Activated CD8-positive, alpha-beta T cell treated with anti-CD3 and anti-CD28 coated beads, Interleukin-2, amount 10 ng/mL, durations not matched to agents 7 days and 5 days (primary cell): ENCODE measurements at regions not wholly inside any gene's neighbourhood (a gene's known extent, or its start where the extent isn't known, plus 50 kb on each side); places are given as distances from the start of the nearest gene placed in this dataset.

Source experiments
- ATAC-seq: fragments of 150-1000 bp; cut with Tn5 transposase; one replicate; pipeline ENCODE4 v1.10.0; 2021; ENCODE audit warnings: moderate library complexity
- CTCF ChIA-PET: fragments of 350-600 bp; sonication (Branson Sonifier 250); formaldehyde crosslinking; loops from one replicate; lab custom pipeline; 2021; ENCODE audit warnings: antibody characterized with exemption; lab: Charles Lee
- POLR2A ChIA-PET: fragments of 350-600 bp; sonication (Branson Sonifier 250); formaldehyde crosslinking; loops from one replicate; lab custom pipeline; 2021; ENCODE audit warnings: antibody characterized with exemption; lab: Charles Lee
- DNase-seq: peaks from one replicate; pipeline ENCODE4 v3.0.0-alpha.2; 2020
- H3K27ac Mint-ChIP-seq: one replicate; pipeline ENCODE4 v1.8.0; 2021; ENCODE audit warnings: mild to moderate bottlenecking, mixed read lengths
- H3K27me3 Mint-ChIP-seq: one replicate; pipeline ENCODE4 v1.8.0; 2021; ENCODE audit warnings: low read depth, mixed read lengths
- H3K36me3 Mint-ChIP-seq: one replicate; pipeline ENCODE4 v1.8.0; 2021; ENCODE audit warnings: low read depth, mixed read lengths
- H3K4me1 Mint-ChIP-seq: one replicate; pipeline ENCODE4 v1.8.0; 2021; ENCODE audit warnings: low read depth, mixed read lengths
- H3K4me3 Mint-ChIP-seq: one replicate; pipeline ENCODE4 v1.8.0; 2021; ENCODE audit warnings: mild to moderate bottlenecking, mixed read lengths
- H3K9me3 Mint-ChIP-seq: one replicate; pipeline ENCODE4 v1.8.0; 2022; ENCODE audit warnings: mixed read lengths; ENCODE audit not compliant: insufficient read depth

DNA sequence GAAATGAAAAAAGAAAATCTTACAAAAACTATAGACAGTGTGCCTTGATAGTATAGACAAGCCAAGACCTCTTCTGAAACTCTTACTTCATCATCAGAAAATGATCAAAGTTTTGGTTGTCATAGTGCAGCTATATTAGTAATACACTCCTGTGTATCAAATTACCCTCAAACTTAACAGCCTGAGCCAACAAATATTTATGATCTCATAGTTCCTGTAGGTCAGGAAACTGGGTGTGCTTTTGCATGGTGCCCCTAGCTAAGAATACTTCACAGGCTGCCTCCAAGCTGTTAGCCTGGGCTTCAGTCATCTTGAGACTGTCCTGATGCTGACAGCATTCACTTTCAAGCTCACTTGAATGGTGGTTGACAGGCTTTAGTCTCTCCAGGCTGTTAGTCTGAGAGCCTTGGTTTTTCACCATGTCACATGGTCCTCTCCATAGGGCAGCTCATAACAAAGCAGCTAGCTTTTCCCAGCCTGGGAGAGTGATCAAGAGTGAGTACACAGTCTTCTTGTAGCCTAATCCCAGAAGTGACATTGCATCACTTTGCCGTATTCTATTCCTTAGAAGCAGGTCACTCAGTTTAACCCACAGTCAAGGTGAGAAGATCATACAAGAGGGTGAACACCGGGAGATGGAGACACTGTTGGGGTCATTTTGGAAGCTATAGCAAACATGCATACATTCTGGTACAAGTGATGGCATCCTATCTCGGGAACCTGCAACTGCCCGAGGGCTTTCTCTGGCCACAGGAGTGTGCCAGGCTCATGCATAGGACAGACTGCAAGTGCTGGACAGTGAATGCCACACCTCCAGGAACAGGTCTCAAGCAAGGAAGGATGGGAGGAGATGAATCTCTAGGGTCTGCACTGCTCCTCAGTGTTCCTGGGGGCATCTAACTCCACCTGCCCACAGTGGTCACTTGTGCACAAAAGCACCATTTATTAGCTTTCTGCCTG, 173.4 kb upstream of the CADPS start:
- ChIA-PET POLR2A (no interaction called here), CTCF (no interaction called here)

DNA sequence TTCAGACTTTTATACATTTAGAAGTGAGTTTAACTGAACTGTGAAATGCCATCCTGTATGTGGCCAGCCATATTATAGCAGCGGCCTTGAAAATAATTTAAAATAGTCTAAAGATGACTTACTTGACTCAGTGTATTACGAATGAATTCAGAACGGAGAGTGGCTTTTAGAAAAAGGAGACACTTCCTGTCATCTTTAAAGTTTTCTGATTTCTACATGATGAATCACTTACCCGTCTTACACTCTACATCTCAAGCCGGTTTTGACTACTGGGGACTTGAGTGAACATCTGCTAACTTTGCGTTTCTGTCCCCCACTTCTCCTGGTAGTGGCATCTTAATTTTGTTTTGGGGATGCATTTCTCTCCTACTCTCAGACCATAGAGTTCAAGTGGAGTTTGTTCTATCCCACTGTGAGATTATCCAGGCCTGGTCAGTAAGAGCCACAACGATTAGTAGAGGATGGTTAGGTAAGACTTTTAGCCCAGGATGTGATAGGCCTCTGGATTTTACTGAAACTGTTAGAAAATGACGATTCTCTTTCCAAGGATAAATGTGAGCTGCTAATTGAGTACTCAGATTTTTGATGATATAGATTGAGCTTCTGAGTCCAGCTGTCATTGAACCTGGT, 175.4 kb upstream of the CADPS start:
- POLR2A ChIA-PET, result no interaction called here
- CTCF ChIA-PET, result interaction anchor here (1.2 kb wide), 1 partner anchor 13 kb away, joined by 3 read pairs; no protein-coding TSS in a partner anchor
- DNase-seq (no peak), ATAC-seq (no peak)
- H3K4me1 Mint-ChIP-seq, result no peaks in the 10 kb centered on the region
- H3K27me3 Mint-ChIP-seq, result no peaks in the 10 kb centered on the region
- no peaks in the 10 kb centered on the region for H3K36me3 Mint-ChIP-seq
- H3K9me3 Mint-ChIP-seq, result no peaks in the 10 kb centered on the region
- no peak overlapping the region for H3K27ac Mint-ChIP-seq
- no peak overlapping the region for H3K4me3 Mint-ChIP-seq

More for the DNA sequence above, 173.4 kb upstream of the CADPS start:
- DNase-seq, result no peak
- no peaks in the 10 kb centered on the region for H3K4me1 Mint-ChIP-seq
- no peaks in the 10 kb centered on the region for H3K27me3 Mint-ChIP-seq
- H3K36me3 Mint-ChIP-seq, result no peaks in the 10 kb centered on the region
- H3K27ac Mint-ChIP-seq, result no peak overlapping the region
- no peak for ATAC-seq
- H3K4me3 Mint-ChIP-seq, result no peak overlapping the region
- H3K9me3 Mint-ChIP-seq, result no peaks in the 10 kb centered on the region

DNA sequence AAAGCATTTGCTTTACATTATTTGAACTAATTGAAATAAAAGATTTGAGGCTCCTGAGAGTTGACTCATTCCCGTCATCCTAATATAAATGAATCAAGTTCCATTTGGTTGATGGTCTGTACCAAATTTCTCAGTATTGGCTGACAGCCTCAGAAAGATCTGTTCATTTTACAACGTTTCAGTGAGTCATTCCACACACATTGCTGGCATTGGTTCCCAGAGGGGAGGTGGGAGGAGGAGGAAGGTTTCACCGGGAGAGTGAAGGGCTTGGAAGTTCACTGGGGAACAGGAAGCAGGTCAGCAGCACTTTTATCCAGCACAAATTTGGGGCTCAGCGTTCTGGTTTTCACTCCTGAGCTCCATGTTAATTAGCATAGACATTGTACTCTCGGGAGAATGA, 176.7 kb upstream of the CADPS start:
- Mint-ChIP-seq H3K27me3 (no peaks in the 10 kb centered on the region), H3K4me3 (no peak overlapping the region), H3K27ac (no peak overlapping the region)

DNA sequence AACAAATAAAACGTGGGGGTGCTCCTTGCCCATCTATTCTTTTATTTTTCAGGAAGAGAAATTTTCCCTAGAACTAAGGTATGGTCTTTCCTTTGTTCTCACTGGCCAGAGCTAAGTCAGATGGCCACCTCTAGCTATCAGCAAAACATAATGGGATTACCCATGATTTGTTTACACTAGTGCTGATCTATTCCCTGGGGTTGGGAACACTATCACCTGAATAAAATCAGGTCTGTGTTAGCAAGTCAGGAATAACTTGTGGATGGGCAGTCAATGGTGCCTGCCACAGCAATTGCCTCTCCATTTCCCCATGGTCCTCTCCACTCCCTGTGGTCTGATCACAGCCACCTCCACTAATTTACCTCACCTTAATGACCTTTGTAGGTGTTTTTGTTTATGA, 181.7 kb upstream of the CADPS start:
- CTCF ChIA-PET, result no interaction called here

More for the DNA sequence above, 176.7 kb upstream of the CADPS start:
- Mint-ChIP-seq H3K4me1 (no peaks in the 10 kb centered on the region), H3K9me3 (no peaks in the 10 kb centered on the region), H3K36me3 (no peaks in the 10 kb centered on the region)
- ChIA-PET POLR2A (no interaction called here), CTCF (interaction anchor here (1.2 kb wide), 1 partner anchor 12 kb away, joined by 3 read pairs; no protein-coding TSS in a partner anchor)
- DNase-seq, result no peak
- ATAC-seq, result no peak

DNA sequence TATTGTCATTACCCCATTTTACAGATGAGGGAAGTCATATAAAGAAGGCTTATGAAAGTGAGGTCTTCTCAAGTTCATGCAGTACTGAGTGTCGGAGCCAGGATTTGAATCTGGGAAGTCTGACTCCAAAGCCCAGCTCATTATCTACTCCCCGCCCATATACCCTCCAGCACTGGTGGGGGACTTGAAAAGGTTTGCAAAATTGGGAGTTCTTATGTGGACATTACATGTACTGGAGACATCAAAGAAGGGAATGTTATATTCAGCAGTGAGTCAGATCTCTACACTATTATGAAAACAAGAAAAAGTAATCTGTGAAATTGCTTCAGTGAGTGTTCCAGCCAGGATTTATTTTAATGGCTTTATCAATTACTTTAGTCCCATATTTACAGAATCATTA, 185.2 kb upstream of the CADPS start:
- Mint-ChIP-seq H3K36me3 (no peaks in the 10 kb centered on the region), H3K9me3 (no peaks in the 10 kb centered on the region), H3K27me3 (no peaks in the 10 kb centered on the region), H3K4me3 (no peak overlapping the region), H3K4me1 (no peaks in the 10 kb centered on the region), H3K27ac (no peak overlapping the region)
- CTCF ChIA-PET, result no interaction called here
- POLR2A ChIA-PET, result no interaction called here
- DNase-seq (no peak), ATAC-seq (no peak)

More for the DNA sequence above, 181.7 kb upstream of the CADPS start:
- DNase-seq, result no peak
- ATAC-seq, result no peak
- Mint-ChIP-seq H3K4me1 (no peaks in the 10 kb centered on the region), H3K27ac (no peak overlapping the region), H3K27me3 (no peaks in the 10 kb centered on the region), H3K36me3 (no peaks in the 10 kb centered on the region), H3K9me3 (no peaks in the 10 kb centered on the region), H3K4me3 (no peak overlapping the region)
- POLR2A ChIA-PET, result no interaction called here

DNA sequence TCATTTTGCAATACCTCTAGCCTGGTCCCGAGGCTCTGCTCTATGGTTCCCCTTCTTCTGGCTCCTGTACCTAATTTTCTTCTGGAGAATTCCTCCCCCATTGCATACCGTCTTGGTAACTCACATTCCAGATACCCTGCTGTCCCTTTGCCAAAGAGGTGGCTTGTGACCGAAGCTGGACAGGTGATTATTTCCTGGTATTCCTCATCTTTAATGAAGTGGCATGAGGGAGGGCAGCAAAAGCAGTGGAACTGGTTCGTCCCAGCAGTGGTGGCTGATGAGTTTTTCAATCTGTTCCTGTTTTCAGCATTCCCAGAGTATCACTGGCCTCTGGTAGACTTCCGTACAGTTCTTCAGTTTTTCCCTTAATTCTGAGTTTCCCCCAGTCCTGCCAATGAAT, 186.2 kb upstream of the CADPS start:
- Mint-ChIP-seq H3K4me3 (no peak overlapping the region), H3K36me3 (no peaks in the 10 kb centered on the region), H3K4me1 (no peaks in the 10 kb centered on the region), H3K9me3 (no peaks in the 10 kb centered on the region), H3K27me3 (no peaks in the 10 kb centered on the region), H3K27ac (no peak overlapping the region)
- ATAC-seq, result no peak
- POLR2A ChIA-PET, result no interaction called here
- CTCF ChIA-PET, result no interaction called here
- DNase-seq, result no peak

DNA sequence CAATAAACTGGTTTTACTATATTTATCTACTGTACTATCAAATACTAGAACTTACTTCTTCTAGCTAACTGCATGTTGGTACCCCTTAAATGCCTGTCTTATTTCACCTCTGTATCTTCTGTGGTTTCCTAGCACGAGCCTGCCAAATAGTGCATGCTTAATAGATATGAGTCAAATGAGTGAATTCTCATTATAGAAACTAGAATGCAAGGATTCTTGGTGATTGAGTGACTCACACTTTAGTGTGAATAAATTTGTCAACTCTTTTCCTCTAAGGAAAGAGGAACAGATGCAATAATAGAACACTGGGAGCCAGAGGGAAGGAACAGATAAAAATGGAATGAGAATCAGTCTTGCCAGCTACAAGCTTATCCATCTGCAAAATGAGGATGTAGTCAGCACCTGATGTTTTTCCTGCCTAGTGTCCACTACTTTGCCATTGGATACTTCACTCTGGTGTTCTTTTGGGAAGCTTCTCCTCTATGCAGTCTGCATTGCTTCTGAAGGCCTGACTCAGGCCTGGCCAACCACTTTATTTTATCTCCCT, 189.1 kb upstream of the CADPS start:
- no peak overlapping the region for H3K4me3 Mint-ChIP-seq
- no peak overlapping the region for H3K27ac Mint-ChIP-seq
- H3K9me3 Mint-ChIP-seq, result no peaks in the 10 kb centered on the region
- ATAC-seq (no peak), DNase-seq (no peak)
- no peaks in the 10 kb centered on the region for H3K36me3 Mint-ChIP-seq
- CTCF ChIA-PET, result interaction anchor here (1.4 kb wide), 1 partner anchor 13 kb away, joined by 3 read pairs; no protein-coding TSS in a partner anchor
- no peaks in the 10 kb centered on the region for H3K27me3 Mint-ChIP-seq
- no peaks in the 10 kb centered on the region for H3K4me1 Mint-ChIP-seq
- POLR2A ChIA-PET, result no interaction called here

DNA sequence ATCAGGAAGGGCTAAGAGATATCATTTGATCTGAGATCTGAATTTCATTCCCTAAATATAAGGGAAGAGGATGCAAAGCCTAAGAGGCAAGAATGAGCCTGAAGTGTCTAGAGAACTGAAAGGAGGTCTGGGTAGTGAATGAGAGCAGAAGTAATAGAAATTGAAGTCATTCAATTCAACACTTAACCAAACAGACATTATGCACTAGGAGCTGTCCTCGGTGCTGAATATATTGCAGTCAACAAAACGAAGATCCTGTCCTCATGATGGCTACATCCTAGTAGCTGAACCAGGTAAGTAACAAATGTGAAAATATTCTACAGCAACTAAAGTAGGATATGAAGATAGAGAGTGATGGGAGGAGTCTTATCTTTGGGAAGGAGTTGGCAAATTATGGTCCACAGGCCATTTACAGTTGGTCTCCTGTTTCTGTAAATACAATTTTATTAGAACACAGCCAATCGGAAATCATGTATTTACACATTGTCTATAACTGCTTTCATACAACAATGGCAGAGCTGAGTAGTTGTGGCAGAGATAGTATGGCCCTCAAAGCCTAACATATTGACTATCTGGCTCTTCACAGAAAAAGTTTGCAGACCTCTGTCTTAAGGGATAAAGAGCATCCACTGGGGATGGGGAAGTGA, 192.9 kb upstream of the CADPS start:
- no peak for ATAC-seq
- ChIA-PET CTCF (no interaction called here), POLR2A (no interaction called here)
- Mint-ChIP-seq H3K9me3 (no peaks in the 10 kb centered on the region), H3K27me3 (no peaks in the 10 kb centered on the region), H3K27ac (no peak overlapping the region), H3K4me3 (no peak overlapping the region), H3K36me3 (no peaks in the 10 kb centered on the region), H3K4me1 (no peaks in the 10 kb centered on the region)
- DNase-seq, result peak; percentile 30

DNA sequence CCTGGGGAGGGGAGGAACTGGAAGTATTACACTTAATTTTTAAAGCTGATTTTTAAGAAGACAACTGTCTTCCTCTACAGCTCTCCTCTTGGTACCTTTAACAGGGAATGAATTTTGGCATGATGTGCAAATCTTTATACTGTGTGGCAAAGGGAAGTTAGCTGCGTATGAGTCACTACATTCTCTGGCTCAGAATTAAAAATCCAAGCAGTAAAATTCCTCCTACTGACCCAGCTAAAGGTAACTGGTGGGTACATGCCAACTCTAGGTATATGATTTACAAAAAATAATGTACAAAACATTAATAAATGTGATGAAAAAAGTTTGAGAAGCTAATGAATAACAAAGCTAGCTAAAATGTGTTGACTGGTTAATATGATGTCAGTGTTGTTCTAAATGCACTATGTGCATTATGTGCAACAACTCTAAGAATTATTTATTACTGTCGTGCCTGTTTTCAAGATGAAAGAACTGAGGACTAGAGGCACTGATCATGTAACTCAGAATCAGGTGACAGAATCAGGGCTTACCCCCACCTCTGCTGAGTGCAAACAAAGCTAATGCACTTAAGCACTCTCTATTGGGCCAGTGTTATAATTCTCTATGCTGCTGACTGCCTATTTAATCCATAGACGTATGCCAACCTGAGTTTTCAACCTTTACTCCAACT, 194.7 kb upstream of the CADPS start:
- no peak overlapping the region for H3K4me3 Mint-ChIP-seq
- ATAC-seq, result no peak
- no peak for DNase-seq
- no peaks in the 10 kb centered on the region for H3K27me3 Mint-ChIP-seq
- no peaks in the 10 kb centered on the region for H3K4me1 Mint-ChIP-seq
- no peaks in the 10 kb centered on the region for H3K9me3 Mint-ChIP-seq
- ChIA-PET POLR2A (no interaction called here), CTCF (no interaction called here)
- no peak overlapping the region for H3K27ac Mint-ChIP-seq
- no peaks in the 10 kb centered on the region for H3K36me3 Mint-ChIP-seq

DNA sequence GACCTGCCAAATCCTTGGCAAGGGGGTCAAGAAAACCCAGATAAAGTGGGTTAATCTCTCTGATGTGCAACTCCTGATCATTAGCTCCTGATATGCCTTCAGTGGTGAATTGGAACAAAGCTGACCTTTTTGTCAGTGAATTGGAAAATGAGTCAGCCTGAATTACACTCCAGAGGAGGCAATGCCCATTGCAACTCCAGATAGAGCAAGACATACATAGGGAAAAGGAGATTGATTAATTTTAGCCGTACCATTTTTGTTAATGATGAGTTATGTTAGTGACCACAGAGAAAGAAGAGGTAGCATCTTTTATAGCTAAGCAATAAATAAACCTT, 195.2 kb upstream of the CADPS start:
- CTCF ChIA-PET, result no interaction called here
- ATAC-seq (no peak), DNase-seq (no peak)
- Mint-ChIP-seq H3K36me3 (no peaks in the 10 kb centered on the region), H3K4me1 (no peaks in the 10 kb centered on the region), H3K9me3 (no peaks in the 10 kb centered on the region), H3K27me3 (no peaks in the 10 kb centered on the region), H3K27ac (no peak overlapping the region), H3K4me3 (no peak overlapping the region)
- POLR2A ChIA-PET, result no interaction called here

DNA sequence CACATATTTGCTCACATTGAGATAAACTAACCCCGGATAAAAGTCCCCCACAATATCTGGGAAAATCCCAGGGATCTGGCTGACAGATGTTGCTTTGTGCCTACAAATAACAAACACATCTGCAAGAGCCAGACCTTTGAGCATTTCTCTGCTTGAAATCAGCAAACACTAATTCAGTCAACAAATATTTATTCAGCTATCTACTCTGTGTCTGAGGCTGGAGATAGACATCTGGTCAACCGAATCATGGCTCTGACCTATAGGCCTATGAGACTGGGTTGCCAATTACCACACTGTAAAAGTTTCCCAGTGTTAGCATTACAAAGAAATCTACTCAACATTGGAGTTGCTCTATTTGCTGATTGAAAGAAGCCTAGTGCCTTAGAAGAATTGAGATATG, 201.1 kb upstream of the CADPS start:
- Mint-ChIP-seq H3K36me3 (no peaks in the 10 kb centered on the region), H3K27ac (no peak overlapping the region), H3K4me1 (no peaks in the 10 kb centered on the region), H3K27me3 (no peaks in the 10 kb centered on the region), H3K4me3 (no peak overlapping the region), H3K9me3 (peaks cover 2% of the 10 kb centered on the region)
- ChIA-PET POLR2A (no interaction called here), CTCF (no interaction called here)
- ATAC-seq (no peak), DNase-seq (no peak)
